ENCODE measurements at regions not wholly inside any gene's neighbourhood (a gene's known extent, or its start where the extent isn't known, plus 50 kb on each side); places are given as distances from the start of the nearest gene placed in this dataset.

DNA sequence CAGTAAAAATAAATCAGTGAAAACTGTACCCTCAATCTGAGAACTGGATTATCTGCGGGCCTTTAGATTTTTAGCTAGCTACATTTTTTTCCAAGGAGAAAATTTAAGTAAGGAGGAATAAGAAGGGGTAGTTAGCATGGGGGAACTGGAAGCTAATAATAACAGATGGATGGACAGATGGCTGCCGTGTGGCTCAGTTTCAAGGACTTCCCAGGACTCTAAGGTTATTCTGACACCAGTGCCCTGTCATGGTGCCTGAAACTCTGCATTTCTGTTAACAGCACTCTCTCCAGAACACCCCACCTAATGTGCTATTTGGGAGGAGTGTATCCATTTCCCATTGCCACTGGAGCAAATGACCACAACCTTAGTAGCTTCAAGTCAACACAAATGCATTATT is 75.7 kb upstream of the PDE1C start:
- Histone ChIP-seq H3K27me3 (replicated peaks; ENCODE audit: control insufficient read depth, insufficient read depth, low read length) (no peaks in the 10 kb centered on the region; the same call in 1 of the 2 replicates), H3K4me3 (replicated peaks; ENCODE audit: low read depth, low read length) (no peak overlapping the region), H3K36me3 (ENCODE audit: control insufficient read depth, insufficient read depth, low read length) (no peaks in the 10 kb centered on the region)
- no peak for DNase-seq (ENCODE audit: extremely low read depth, insufficient read length)
- TF ChIP-seq, protein P1, sequence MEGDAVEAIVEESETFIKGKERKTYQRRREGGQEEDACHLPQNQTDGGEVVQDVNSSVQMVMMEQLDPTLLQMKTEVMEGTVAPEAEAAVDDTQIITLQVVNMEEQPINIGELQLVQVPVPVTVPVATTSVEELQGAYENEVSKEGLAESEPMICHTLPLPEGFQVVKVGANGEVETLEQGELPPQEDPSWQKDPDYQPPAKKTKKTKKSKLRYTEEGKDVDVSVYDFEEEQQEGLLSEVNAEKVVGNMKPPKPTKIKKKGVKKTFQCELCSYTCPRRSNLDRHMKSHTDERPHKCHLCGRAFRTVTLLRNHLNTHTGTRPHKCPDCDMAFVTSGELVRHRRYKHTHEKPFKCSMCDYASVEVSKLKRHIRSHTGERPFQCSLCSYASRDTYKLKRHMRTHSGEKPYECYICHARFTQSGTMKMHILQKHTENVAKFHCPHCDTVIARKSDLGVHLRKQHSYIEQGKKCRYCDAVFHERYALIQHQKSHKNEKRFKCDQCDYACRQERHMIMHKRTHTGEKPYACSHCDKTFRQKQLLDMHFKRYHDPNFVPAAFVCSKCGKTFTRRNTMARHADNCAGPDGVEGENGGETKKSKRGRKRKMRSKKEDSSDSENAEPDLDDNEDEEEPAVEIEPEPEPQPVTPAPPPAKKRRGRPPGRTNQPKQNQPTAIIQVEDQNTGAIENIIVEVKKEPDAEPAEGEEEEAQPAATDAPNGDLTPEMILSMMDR (IDR thresholded peaks at IDR 0.05; ENCODE audit: insufficient read depth, low read length, poor library complexity, severe bottlenecking): no peak

DNA sequence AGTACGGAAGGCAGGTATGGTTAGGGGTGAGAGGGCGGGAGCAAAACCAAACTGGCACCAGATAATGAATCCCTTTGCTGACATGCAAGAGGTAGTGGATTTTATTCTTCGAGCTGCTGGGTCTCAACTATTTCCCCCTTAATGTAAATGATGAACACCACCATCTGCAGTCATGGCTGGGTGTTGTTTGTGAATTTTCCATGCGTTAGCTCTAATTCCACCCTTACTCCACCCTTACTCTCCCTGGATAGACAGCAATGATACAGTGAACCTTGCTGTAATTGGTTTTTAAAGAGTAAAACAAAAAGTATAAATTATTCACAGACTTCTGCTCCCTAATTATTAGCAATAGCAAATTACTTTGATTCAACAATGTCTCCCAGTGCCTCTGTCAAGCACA is 74.5 kb upstream of the PDE1C start:
- DNase-seq (ENCODE audit: extremely low read depth, insufficient read length): no peak
- no peak overlapping the region for H3K4me3 ChIP-seq (replicated peaks; ENCODE audit: low read depth, low read length)
- TF ChIP-seq, protein P1 (IDR thresholded peaks at IDR 0.05; ENCODE audit: insufficient read depth, low read length, poor library complexity, severe bottlenecking): no peak
- H3K27me3 ChIP-seq (replicated peaks; ENCODE audit: control insufficient read depth, insufficient read depth, low read length): no peaks in the 10 kb centered on the region; the same call in 1 of the 2 replicates
- no peaks in the 10 kb centered on the region for H3K36me3 ChIP-seq (ENCODE audit: control insufficient read depth, insufficient read depth, low read length)

DNA sequence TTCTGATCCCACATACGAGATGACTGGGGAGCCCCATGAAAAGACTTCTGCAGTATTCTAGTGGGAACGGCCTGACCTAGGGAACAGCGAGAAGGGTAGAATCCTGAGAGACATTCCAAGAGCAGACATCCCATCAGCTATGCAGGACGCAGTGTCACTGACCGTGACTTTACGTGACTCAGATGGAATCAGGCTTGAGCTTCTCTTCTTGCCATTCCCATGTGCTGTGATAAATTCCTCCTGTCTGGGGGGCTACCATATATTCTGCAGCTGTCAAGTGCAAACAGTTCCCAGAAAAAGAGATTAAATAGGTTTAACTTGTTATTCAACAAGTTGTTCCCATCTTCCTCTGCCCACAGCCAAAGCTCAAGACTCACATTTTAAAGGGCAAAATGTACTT is 73.1 kb upstream of the PDE1C start:
- TF ChIP-seq, protein P1 (IDR thresholded peaks at IDR 0.05; ENCODE audit: insufficient read depth, low read length, poor library complexity, severe bottlenecking): no peak
- H3K36me3 ChIP-seq (ENCODE audit: control insufficient read depth, insufficient read depth, low read length): no peaks in the 10 kb centered on the region
- DNase-seq (ENCODE audit: extremely low read depth, insufficient read length): no peak
- no peaks in the 10 kb centered on the region; the same call in 1 of the 2 replicates for H3K27me3 ChIP-seq (replicated peaks; ENCODE audit: control insufficient read depth, insufficient read depth, low read length)
- no peak overlapping the region for H3K4me3 ChIP-seq (replicated peaks; ENCODE audit: low read depth, low read length)

DNA sequence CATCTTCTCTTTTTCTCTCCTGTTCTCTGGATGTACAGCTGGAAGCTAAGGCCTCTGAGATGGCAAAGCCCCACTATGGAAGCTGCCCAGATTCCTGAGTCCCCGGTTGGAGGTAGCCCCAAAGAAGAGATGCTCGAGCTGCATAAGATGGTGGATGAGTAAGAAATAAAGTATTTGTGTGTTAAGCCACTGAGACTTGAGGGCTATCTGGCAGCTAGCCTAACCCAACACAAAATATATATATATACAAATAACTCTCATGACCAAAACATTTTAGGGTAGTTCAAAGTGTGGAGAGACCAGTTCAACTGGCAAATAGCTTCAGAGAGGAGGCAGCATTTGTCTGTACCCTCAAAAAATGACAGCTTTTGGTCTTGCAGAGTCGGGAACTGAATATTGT is 72.4 kb upstream of the PDE1C start:
- TF ChIP-seq, protein P1 (IDR thresholded peaks at IDR 0.05; ENCODE audit: insufficient read depth, low read length, poor library complexity, severe bottlenecking): no peak
- Histone ChIP-seq H3K36me3 (ENCODE audit: control insufficient read depth, insufficient read depth, low read length) (no peaks in the 10 kb centered on the region), H3K4me3 (replicated peaks; ENCODE audit: low read depth, low read length) (no peak overlapping the region), H3K27me3 (replicated peaks; ENCODE audit: control insufficient read depth, insufficient read depth, low read length) (no peaks in the 10 kb centered on the region; the same call in 1 of the 2 replicates)
- no peak for DNase-seq (ENCODE audit: extremely low read depth, insufficient read length)

DNA sequence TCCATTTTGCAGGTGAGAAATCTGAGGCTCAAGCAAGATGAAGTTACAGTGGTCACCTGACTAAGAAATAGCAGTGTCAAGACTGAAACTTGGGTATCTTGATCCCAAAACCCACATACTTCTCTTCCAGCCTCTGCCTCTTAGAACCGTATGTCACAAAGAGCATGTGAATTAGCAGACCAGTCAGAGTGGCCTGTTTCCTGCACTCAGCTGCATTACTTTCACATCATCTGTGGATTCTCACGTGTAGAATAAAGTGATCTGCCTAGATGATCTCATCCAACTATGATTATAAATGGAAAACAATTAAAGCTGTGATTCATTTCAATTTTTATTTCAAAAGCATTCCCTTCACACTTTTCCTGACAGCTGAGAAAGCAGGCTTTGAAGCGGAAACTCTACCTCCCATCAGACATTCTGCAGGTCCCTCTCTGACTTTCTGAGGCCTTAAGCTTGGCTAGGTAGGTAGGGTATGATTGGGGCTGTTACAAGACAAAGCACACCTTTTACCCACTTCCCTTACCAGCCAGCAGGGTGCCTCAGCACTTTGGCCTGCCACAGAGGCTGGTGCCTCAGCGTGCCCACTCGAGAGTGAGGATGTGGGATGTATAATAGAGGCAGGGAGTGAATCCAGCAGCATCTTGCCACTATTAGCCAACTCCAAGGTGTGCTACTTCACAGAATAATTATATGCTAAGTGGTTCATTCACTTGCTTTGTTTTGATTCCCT is 70.2 kb upstream of the PDE1C start:
- Histone ChIP-seq H3K36me3 (ENCODE audit: control insufficient read depth, insufficient read depth, low read length) (no peaks in the 10 kb centered on the region), H3K27me3 (replicated peaks; ENCODE audit: control insufficient read depth, insufficient read depth, low read length) (no peaks in the 10 kb centered on the region; the same call in 1 of the 2 replicates), H3K4me3 (replicated peaks; ENCODE audit: low read depth, low read length) (no peak overlapping the region)
- TF ChIP-seq, protein P1 (IDR thresholded peaks at IDR 0.05; ENCODE audit: insufficient read depth, low read length, poor library complexity, severe bottlenecking): peak; percentile 13
- no peak for DNase-seq (ENCODE audit: extremely low read depth, insufficient read length)
